PFSK-1 (cell line): ENCODE measurements at regions not wholly inside any gene's neighbourhood (a gene's known extent, or its start where the extent isn't known, plus 50 kb on each side); places are given as distances from the start of the nearest gene placed in this dataset.

Experiments
- FOXP2 ChIP-seq: optimal IDR thresholded peaks from 2 replicates; pipeline ENCODE3; 2011; ENCODE audit warnings: borderline replicate concordance, control low read depth, inconsistent platforms; ENCODE audit not compliant: insufficient read depth; ENCODE audit errors: extremely low read length, extremely low read depth
- POLR2AphosphoS5 ChIP-seq: IDR thresholded peaks from 2 replicates; pipeline ENCODE4 v1.6.1; 2012; ENCODE audit warnings: low read depth, mild to moderate bottlenecking, control low read depth, low read length, moderate library complexity
- SIN3A ChIP-seq: IDR thresholded peaks from 2 replicates; pipeline ENCODE4 v1.6.1; 2012; ENCODE audit warnings: mild to moderate bottlenecking, low read length, moderate library complexity, borderline replicate concordance; ENCODE audit not compliant: insufficient read depth
- TAF1 ChIP-seq: IDR thresholded peaks from 2 replicates; pipeline ENCODE4 v1.6.1; 2012; ENCODE audit warnings: low read length, control low read depth, borderline replicate concordance; ENCODE audit not compliant: insufficient read depth
- TF ChIP-seq, protein P1 (sequence below), 2 experiments: IDR thresholded peaks; 2 replicates each; pipeline versions ENCODE4 v1.6.1 to v1.8.0; 2011 to 2012; ENCODE audit warnings: low read depth in 2 of 2, low read length in 2 of 2, control low read depth in 1 of 2, inconsistent platforms in 1 of 2, mild to moderate bottlenecking in 1 of 2, moderate library complexity in 1 of 2; ENCODE audit not compliant: insufficient read depth in 1 of 2

DNA sequence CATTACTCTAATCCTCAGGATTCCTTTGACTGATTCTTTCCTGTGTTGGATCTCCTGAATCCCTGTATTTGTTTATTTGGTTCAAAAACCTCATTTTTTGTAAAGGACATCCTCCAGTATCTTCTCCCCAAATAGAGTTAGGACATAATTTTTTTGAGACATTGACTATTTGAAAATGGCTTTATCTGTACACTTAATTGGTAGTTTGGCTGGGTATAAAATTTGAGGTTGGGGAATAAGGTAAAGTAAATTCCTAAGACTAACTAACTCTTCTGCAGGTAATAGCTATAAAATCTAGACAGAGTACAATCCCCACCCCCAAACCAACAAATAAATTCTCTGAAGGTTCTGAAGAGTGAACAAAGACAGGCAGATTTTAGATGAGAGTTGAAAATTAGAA, 114.4 kb downstream of the CTTN start:
- TF ChIP-seq FOXP2 (no peak), POLR2AphosphoS5 (no peak), TAF1 (no peak)
- TF ChIP-seq, protein P1, sequence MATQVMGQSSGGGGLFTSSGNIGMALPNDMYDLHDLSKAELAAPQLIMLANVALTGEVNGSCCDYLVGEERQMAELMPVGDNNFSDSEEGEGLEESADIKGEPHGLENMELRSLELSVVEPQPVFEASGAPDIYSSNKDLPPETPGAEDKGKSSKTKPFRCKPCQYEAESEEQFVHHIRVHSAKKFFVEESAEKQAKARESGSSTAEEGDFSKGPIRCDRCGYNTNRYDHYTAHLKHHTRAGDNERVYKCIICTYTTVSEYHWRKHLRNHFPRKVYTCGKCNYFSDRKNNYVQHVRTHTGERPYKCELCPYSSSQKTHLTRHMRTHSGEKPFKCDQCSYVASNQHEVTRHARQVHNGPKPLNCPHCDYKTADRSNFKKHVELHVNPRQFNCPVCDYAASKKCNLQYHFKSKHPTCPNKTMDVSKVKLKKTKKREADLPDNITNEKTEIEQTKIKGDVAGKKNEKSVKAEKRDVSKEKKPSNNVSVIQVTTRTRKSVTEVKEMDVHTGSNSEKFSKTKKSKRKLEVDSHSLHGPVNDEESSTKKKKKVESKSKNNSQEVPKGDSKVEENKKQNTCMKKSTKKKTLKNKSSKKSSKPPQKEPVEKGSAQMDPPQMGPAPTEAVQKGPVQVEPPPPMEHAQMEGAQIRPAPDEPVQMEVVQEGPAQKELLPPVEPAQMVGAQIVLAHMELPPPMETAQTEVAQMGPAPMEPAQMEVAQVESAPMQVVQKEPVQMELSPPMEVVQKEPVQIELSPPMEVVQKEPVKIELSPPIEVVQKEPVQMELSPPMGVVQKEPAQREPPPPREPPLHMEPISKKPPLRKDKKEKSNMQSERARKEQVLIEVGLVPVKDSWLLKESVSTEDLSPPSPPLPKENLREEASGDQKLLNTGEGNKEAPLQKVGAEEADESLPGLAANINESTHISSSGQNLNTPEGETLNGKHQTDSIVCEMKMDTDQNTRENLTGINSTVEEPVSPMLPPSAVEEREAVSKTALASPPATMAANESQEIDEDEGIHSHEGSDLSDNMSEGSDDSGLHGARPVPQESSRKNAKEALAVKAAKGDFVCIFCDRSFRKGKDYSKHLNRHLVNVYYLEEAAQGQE (IDR thresholded peaks at IDR 0.05; ENCODE audit: insufficient read depth in 1 of 2, low read depth in 2 of 2, low read length in 2 of 2), result no peak

DNA sequence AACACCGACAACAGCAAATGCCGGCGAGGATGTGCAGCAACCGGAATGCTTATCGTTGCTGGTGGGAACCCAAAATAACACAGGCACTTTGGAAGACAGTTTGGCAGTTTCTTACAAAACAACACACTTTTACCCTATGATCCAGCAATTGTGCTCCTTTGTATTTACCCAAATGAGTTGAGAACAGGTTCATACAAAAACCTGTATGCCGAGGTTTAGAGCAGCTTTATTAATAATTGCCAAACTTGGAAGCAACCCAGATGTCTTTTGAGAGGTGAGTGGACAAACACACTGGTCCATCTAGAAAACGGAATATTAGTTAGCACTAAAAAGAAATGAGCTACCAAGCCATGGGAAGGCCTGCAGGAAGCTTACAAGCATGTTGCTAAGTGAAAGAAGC, 118.9 kb downstream of the CTTN start:
- TF ChIP-seq POLR2AphosphoS5, result no peak
- no peak for TF ChIP-seq SIN3A
- no peak for TF ChIP-seq TAF1
- TF ChIP-seq, protein P1 (IDR thresholded peaks at IDR 0.05; ENCODE audit: insufficient read depth in 1 of 2, low read depth in 2 of 2, low read length in 2 of 2), result no peak
- no peak for TF ChIP-seq FOXP2

DNA sequence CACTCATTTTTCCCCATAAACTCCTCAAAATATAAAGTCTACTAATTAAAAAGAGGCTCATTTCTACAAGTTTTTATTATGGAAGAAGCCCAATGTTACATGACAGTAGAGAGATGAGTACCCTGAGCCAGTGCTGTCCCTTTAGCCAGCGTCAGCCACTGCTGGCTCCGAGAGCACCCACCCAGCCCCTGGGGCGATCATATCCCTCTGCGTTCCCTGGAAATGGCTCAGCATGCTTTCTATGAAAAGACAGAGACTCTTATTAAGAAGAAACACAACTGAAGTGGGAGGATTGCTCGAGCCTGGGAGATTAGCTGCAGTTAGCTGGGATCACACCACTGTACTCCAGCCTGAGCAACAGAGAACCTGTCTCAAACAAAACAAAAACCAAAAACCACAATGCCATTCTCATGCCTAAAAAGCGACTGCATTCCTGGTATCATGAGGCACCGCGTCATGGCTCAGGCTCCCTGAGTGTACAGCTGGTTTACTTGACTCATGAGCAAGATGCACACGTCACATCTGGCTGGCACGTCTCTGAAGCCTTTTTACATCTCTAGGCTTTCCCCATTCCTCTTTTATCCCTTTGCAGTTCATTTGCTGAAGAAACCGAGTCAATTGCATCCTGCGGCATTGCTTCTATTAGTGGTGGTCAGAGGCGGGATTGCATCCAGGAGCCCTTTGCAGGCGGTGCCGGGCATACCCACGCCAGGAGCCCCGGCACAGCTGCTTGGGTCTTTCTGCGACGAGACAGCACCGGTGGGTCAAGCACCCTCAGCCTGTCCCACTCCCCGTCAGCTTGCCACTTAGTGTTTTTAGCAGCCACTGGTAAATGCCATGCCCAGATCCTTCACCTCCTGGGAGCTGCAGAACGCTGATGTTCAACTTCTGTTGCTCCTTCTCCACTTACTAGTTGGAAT, 119.9 kb downstream of the CTTN start:
- TF ChIP-seq POLR2AphosphoS5 (no peak), SIN3A (no peak), TAF1 (no peak), FOXP2 (no peak)
- TF ChIP-seq, protein P1 (IDR thresholded peaks at IDR 0.05; ENCODE audit: insufficient read depth in 1 of 2, low read depth in 2 of 2, low read length in 2 of 2), result no peak

DNA sequence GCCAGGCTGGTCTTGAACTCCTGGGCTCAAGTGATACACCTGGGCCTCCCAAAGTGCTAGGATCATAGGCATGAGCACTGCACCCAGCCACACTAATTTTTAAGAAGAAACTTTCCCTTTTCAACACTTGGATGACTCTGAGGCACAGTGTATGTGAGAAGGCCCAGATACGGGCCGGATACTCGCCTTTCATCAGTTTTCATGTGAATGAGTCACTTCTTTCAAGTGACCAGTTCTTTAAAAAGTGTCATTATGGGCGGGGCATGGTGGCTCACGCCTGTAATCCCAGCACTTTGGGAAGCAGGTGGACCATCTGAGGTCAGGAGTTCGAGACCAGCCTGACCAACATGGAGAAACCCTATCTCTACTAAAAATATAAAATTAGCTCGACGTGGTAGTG, 120.8 kb downstream of the CTTN start:
- TF ChIP-seq, protein P1 (IDR thresholded peaks at IDR 0.05; ENCODE audit: insufficient read depth in 1 of 2, low read depth in 2 of 2, low read length in 2 of 2), result no peak
- TF ChIP-seq TAF1, result no peak
- TF ChIP-seq FOXP2, result no peak
- no peak for TF ChIP-seq SIN3A
- no peak for TF ChIP-seq POLR2AphosphoS5
